ENCODE measurements at regions not wholly inside any gene's neighbourhood (a gene's known extent, or its start where the extent isn't known, plus 50 kb on each side); places are given as distances from the start of the nearest gene placed in this dataset.

- no peak for DNase-seq (ENCODE audit: low spot score)
Measured at GRCh38 chr1:4016351-4017130, 116.5 kb upstream of the C1orf174 start.

GRCh38 chr1:4017636-4018365 lies 117.7 kb upstream of the C1orf174 start:
- no peak for DNase-seq (ENCODE audit: low spot score)

- no peak for DNase-seq (ENCODE audit: low spot score)
Measured at GRCh38 chr1:4018466-4019146, 118.5 kb upstream of the C1orf174 start.

GRCh38 chr1:4019147-4019521 lies 119.1 kb upstream of the C1orf174 start:
- no peak for DNase-seq (ENCODE audit: low spot score)

- no peak for DNase-seq (ENCODE audit: low spot score)
Measured at GRCh38 chr1:4019606-4020331, 119.7 kb upstream of the C1orf174 start.

- DNase-seq (ENCODE audit: low spot score) = no peak
Measured at GRCh38 chr1:4020449-4020848, 120.4 kb upstream of the C1orf174 start.

- no peak for DNase-seq (ENCODE audit: low spot score)
Measured at GRCh38 chr1:4021136-4021973, 121.3 kb upstream of the C1orf174 start.

GRCh38 chr1:4021974-4022268 lies 121.8 kb upstream of the C1orf174 start:
- no peak for DNase-seq (ENCODE audit: low spot score)

- DNase-seq (ENCODE audit: low spot score) = no peak
Measured at GRCh38 chr1:4022715-4023114, 122.6 kb upstream of the C1orf174 start.

- no peak for DNase-seq (ENCODE audit: low spot score)
Measured at GRCh38 chr1:4023678-4024077, 123.6 kb upstream of the C1orf174 start.

GRCh38 chr1:4024811-4025210 lies 124.7 kb upstream of the C1orf174 start:
- no peak for DNase-seq (ENCODE audit: low spot score)

- no peak for DNase-seq (ENCODE audit: low spot score)
Measured at GRCh38 chr1:4025752-4026151, 125.7 kb upstream of the C1orf174 start.

- no peak for DNase-seq (ENCODE audit: low spot score)
Measured at GRCh38 chr1:4027008-4027407, 126.9 kb upstream of the C1orf174 start.

- DNase-seq (ENCODE audit: low spot score) = no peak
Measured at GRCh38 chr1:4027492-4028138, 127.5 kb upstream of the C1orf174 start.

- no peak for DNase-seq (ENCODE audit: low spot score)
Measured at GRCh38 chr1:4028139-4028501, 128.0 kb upstream of the C1orf174 start.

GRCh38 chr1:4029376-4029775 lies 129.3 kb upstream of the C1orf174 start:
- DNase-seq (ENCODE audit: low spot score) = no peak

GRCh38 chr1:4032571-4032970 lies 132.5 kb upstream of the C1orf174 start:
- DNase-seq (ENCODE audit: low spot score) = no peak

- no peak for DNase-seq (ENCODE audit: low spot score)
Measured at GRCh38 chr1:4033129-4033676, 133.1 kb upstream of the C1orf174 start.

GRCh38 chr1:4033713-4034112 lies 133.6 kb upstream of the C1orf174 start:
- DNase-seq (ENCODE audit: low spot score) = no peak

GRCh38 chr1:4034318-4034887 lies 134.3 kb upstream of the C1orf174 start:
- DNase-seq (ENCODE audit: low spot score) = no peak

Data from H4 (cell line).